ENCODE measurements at regions not wholly inside any gene's neighbourhood (a gene's known extent, or its start where the extent isn't known, plus 50 kb on each side); places are given as distances from the start of the nearest gene placed in this dataset.

- no peak for DNase-seq (ENCODE audit: low read depth in 2 of 2)
Observed at GRCh38 chr2:898319-898718, 52.3 kb upstream of the SNTG2 start.

- no peak for DNase-seq (ENCODE audit: low read depth in 2 of 2)
Observed at GRCh38 chr2:897091-897490, 53.6 kb upstream of the SNTG2 start.

GRCh38 chr2:893311-893710, 57.3 kb upstream of the SNTG2 start:
- DNase-seq (ENCODE audit: low read depth in 2 of 2), result no peak

GRCh38 chr2:892892-893291, 57.8 kb upstream of the SNTG2 start:
- DNase-seq (ENCODE audit: low read depth in 2 of 2), result no peak

- no peak for DNase-seq (ENCODE audit: low read depth in 2 of 2)
Observed at GRCh38 chr2:892401-892800, 58.2 kb upstream of the SNTG2 start.

GRCh38 chr2:891734-892133, 58.9 kb upstream of the SNTG2 start:
- DNase-seq (ENCODE audit: low read depth in 2 of 2), result no peak

GRCh38 chr2:890791-891190, 59.9 kb upstream of the SNTG2 start:
- no peak for DNase-seq (ENCODE audit: low read depth in 2 of 2)

GRCh38 chr2:890214-890613, 60.4 kb upstream of the SNTG2 start:
- DNase-seq (ENCODE audit: low read depth in 2 of 2), result no peak

DNA sequence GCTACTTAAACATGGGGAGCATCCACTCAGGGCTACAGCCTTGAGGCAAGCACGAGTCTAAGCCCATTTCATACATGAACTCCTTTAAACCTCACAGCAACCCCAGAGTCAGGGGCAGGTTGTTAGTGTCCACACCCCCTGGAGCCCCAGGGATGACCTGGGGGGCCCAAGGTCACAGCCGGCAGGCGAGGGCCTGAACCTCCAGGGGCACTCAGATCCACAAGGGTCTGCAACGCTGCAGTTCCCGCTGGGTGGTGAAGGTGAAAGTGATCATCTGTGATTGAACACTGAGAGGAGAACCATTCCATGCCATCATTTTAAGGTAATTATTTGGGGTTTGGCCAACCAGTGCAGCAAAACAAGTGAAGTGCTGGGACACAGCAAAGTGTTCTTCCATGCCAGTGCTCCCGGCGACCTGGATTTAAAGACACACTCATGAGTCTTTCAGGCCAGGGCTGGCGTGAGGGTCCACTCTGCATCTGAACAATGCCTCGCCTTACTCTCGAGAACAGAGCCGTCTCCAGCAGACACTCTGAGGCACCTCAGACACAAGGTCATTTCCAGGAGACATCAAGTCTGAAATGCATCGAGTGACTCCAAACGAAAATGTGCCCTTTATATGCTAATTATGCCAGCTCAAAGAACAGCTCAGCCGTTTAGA, 61.6 kb upstream of the SNTG2 start:
- DNase-seq (ENCODE audit: low read depth in 2 of 2), result no peak

DNA sequence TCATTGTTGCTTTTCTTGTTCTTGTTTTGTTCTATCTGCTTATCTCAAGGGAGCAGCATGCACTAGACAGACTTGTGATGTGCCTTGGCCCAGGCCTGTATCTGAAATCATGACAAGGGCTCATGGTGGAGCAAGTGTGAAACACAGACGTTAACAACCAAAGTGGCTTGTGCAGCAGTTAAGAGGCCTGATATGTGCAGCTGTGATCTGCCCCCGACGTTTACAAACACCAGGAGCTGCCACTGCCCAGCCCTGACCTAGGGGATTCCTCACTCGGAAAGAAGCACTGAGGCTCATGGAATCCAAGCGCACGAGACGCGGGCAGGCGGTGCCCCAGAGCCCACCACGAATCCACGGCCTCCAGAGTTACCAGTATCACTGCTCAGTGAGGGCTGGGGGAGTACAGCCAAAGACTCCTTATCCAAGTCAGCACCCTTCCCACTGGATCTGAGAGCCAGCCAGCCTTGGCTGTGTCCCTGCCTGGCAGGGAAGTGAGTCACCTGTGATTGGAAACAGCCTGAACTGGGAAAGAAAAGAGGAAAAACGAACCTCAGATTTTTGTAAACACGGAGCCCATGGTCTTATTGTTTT, 62.3 kb upstream of the SNTG2 start:
- no peak for DNase-seq (ENCODE audit: low read depth in 2 of 2)

GRCh38 chr2:887639-888038, 63.0 kb upstream of the SNTG2 start:
- DNase-seq (ENCODE audit: low read depth in 2 of 2), result no peak

GRCh38 chr2:886072-887022, 64.3 kb upstream of the SNTG2 start:
- DNase-seq (ENCODE audit: low read depth in 2 of 2), result no peak

DNA sequence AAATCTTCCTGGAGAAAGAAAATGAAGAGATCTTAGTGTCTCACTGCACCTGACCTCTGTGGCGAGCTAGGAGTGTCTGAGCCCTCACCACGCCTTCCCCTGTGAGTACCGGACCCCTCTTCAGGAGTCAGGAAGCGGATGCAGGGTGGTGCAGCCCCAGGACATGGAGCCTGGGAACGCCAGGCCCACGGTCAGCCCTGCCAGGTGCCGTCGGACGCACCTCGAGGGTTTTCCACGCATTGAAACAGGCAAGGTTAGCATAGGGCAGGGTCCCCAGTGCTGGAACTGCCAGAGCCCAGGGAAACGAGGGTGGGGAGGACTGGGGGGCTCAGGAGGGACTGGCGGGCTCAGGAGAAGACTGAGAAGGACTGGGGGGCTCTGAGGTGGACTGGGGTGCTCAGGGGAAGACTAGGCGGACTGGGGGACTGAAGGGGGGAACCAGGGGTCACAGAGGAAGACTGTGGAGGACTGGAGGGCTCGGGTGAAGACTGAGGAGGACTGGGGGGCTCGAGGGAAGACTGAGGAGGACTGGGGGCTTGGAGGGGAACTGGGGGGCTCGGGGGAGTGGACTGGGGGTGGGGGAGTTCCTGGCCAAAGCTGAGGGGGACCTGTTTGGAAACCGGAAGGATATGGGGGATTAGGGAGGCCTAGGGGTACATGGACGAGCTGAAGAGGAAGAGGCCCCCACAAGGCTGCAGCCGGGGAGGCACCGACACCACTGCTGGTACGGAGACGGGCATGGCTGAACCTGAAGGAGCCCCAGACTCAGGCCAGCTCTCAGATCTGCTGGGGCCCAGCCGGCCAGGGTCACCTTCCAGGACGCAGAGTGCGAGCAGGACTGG, 65.2 kb upstream of the SNTG2 start:
- no peak for DNase-seq (ENCODE audit: low read depth in 2 of 2)

GRCh38 chr2:883803-884748, 66.6 kb upstream of the SNTG2 start:
- DNase-seq (ENCODE audit: low read depth in 2 of 2), result no peak

- DNase-seq (ENCODE audit: low read depth in 2 of 2), result no peak
Observed at GRCh38 chr2:883260-883802, 67.3 kb upstream of the SNTG2 start.

- no peak for DNase-seq (ENCODE audit: low read depth in 2 of 2)
Observed at GRCh38 chr2:881204-881918, 69.3 kb upstream of the SNTG2 start.

GRCh38 chr2:880201-880970, 70.3 kb upstream of the SNTG2 start:
- no peak for DNase-seq (ENCODE audit: low read depth in 2 of 2)

- no peak for DNase-seq (ENCODE audit: low read depth in 2 of 2)
Observed at GRCh38 chr2:879540-879939, 71.1 kb upstream of the SNTG2 start.
